Mononuclear cell (primary cell): ENCODE measurements at regions not wholly inside any gene's neighbourhood (a gene's known extent, or its start where the extent isn't known, plus 50 kb on each side); places are given as distances from the start of the nearest gene placed in this dataset.

Experiments
- H3K27me3 ChIP-seq: 2 replicates; pipeline ENCODE4 v1.6.0; 2011; ENCODE audit warnings: low read length, control low read depth; ENCODE audit not compliant: insufficient read depth
- H3K4me1 ChIP-seq: 2 replicates; pipeline ENCODE4 v1.5.1; 2011; ENCODE audit warnings: mild to moderate bottlenecking, low read length, control low read depth; ENCODE audit not compliant: insufficient read depth
- H3K4me3 ChIP-seq: 2 replicates; pipeline ENCODE4 v1.5.1; 2011; ENCODE audit warnings: mild to moderate bottlenecking, low read length, moderate library complexity
- H3K9me3 ChIP-seq: 2 replicates; pipeline ENCODE4 v1.5.1; 2011; ENCODE audit warnings: low read depth, mild to moderate bottlenecking, control low read depth, low read length

GRCh38 chr2:8620611-8621382 is 61.1 kb upstream of the ID2 start:
- Histone ChIP-seq H3K4me1 (no peaks in the 10 kb centered on the region), H3K27me3 (no peaks in the 10 kb centered on the region), H3K9me3 (no peaks in the 10 kb centered on the region), H3K4me3 (no peak overlapping the region)

GRCh38 chr2:8622199-8622911 is 59.5 kb upstream of the ID2 start:
- Histone ChIP-seq H3K4me1 (no peaks in the 10 kb centered on the region), H3K9me3 (no peaks in the 10 kb centered on the region), H3K27me3 (no peaks in the 10 kb centered on the region), H3K4me3 (no peak overlapping the region)

GRCh38 chr2:8622924-8623465 is 58.9 kb upstream of the ID2 start:
- Histone ChIP-seq H3K4me3 (no peak overlapping the region), H3K9me3 (no peaks in the 10 kb centered on the region), H3K4me1 (no peaks in the 10 kb centered on the region), H3K27me3 (no peaks in the 10 kb centered on the region)

GRCh38 chr2:8623576-8623957 is 58.3 kb upstream of the ID2 start:
- Histone ChIP-seq H3K4me3 (no peak overlapping the region), H3K9me3 (no peaks in the 10 kb centered on the region), H3K4me1 (no peaks in the 10 kb centered on the region), H3K27me3 (no peaks in the 10 kb centered on the region)

GRCh38 chr2:8623958-8624591 is 57.8 kb upstream of the ID2 start:
- no peaks in the 10 kb centered on the region for H3K27me3 ChIP-seq

GRCh38 chr2:8624855-8625398 is 56.9 kb upstream of the ID2 start:
- Histone ChIP-seq H3K4me3 (no peak overlapping the region), H3K4me1 (no peaks in the 10 kb centered on the region), H3K27me3 (no peaks in the 10 kb centered on the region), H3K9me3 (no peaks in the 10 kb centered on the region)

More at GRCh38 chr2:8623958-8624591, 57.8 kb upstream of the ID2 start:
- no peak overlapping the region for H3K4me3 ChIP-seq
- H3K4me1 ChIP-seq = no peaks in the 10 kb centered on the region
- no peaks in the 10 kb centered on the region for H3K9me3 ChIP-seq

GRCh38 chr2:8625399-8626300 is 56.2 kb upstream of the ID2 start:
- Histone ChIP-seq H3K4me3 (no peak overlapping the region), H3K9me3 (no peaks in the 10 kb centered on the region), H3K27me3 (no peaks in the 10 kb centered on the region), H3K4me1 (no peaks in the 10 kb centered on the region)

GRCh38 chr2:8626572-8626971 is 55.3 kb upstream of the ID2 start:
- no peaks in the 10 kb centered on the region for H3K27me3 ChIP-seq
- no peaks in the 10 kb centered on the region for H3K4me1 ChIP-seq
- no peaks in the 10 kb centered on the region for H3K9me3 ChIP-seq
- no peak overlapping the region for H3K4me3 ChIP-seq

GRCh38 chr2:8627019-8627691 is 54.7 kb upstream of the ID2 start:
- Histone ChIP-seq H3K9me3 (no peaks in the 10 kb centered on the region), H3K4me1 (no peaks in the 10 kb centered on the region), H3K27me3 (no peaks in the 10 kb centered on the region), H3K4me3 (no peak overlapping the region)

GRCh38 chr2:8627692-8628085 is 54.2 kb upstream of the ID2 start:
- no peaks in the 10 kb centered on the region for H3K27me3 ChIP-seq
- H3K4me1 ChIP-seq = no peaks in the 10 kb centered on the region
- H3K9me3 ChIP-seq = no peaks in the 10 kb centered on the region
- H3K4me3 ChIP-seq = no peak overlapping the region

GRCh38 chr2:8628179-8628865 is 53.5 kb upstream of the ID2 start:
- Histone ChIP-seq H3K27me3 (no peaks in the 10 kb centered on the region), H3K4me3 (no peak overlapping the region), H3K9me3 (no peaks in the 10 kb centered on the region), H3K4me1 (no peaks in the 10 kb centered on the region)

- Histone ChIP-seq H3K9me3 (no peaks in the 10 kb centered on the region), H3K4me3 (no peak overlapping the region), H3K27me3 (no peaks in the 10 kb centered on the region), H3K4me1 (no peaks in the 10 kb centered on the region)
These were observed 53.0 kb upstream of the ID2 start for GRCh38 chr2:8628866-8629209.

- Histone ChIP-seq H3K4me3 (no peak overlapping the region), H3K9me3 (no peaks in the 10 kb centered on the region), H3K27me3 (no peaks in the 10 kb centered on the region), H3K4me1 (no peaks in the 10 kb centered on the region)
These were observed 52.5 kb upstream of the ID2 start for GRCh38 chr2:8629402-8629801.
